ENCODE measurements at regions not wholly inside any gene's neighbourhood (a gene's known extent, or its start where the extent isn't known, plus 50 kb on each side); places are given as distances from the start of the nearest gene placed in this dataset.

GRCh38 chr6:120994573-120994967 is 339.7 kb downstream of the TBC1D32 start:
- Histone ChIP-seq H3K27me3 (no peaks in the 10 kb centered on the region), H3K4me1 (no peaks in the 10 kb centered on the region), H3K36me3 (no peaks in the 10 kb centered on the region), H3K9me3 (no peaks in the 10 kb centered on the region), H3K27ac (no peak overlapping the region), H3K4me3 (no peak overlapping the region)
- TF ChIP-seq, protein P1, sequence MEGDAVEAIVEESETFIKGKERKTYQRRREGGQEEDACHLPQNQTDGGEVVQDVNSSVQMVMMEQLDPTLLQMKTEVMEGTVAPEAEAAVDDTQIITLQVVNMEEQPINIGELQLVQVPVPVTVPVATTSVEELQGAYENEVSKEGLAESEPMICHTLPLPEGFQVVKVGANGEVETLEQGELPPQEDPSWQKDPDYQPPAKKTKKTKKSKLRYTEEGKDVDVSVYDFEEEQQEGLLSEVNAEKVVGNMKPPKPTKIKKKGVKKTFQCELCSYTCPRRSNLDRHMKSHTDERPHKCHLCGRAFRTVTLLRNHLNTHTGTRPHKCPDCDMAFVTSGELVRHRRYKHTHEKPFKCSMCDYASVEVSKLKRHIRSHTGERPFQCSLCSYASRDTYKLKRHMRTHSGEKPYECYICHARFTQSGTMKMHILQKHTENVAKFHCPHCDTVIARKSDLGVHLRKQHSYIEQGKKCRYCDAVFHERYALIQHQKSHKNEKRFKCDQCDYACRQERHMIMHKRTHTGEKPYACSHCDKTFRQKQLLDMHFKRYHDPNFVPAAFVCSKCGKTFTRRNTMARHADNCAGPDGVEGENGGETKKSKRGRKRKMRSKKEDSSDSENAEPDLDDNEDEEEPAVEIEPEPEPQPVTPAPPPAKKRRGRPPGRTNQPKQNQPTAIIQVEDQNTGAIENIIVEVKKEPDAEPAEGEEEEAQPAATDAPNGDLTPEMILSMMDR (IDR thresholded peaks at IDR 0.05), result no peak
- no peak for ATAC-seq
- 79 to 80% methylated on average over 4 of the region's 4 CpGs for WGBS, 2 donors
- intact Hi-C loops (cut with DNase I), result no loop called here
- FAIRE-seq, result no peak
- DNase-seq, result no peak

GRCh38 chr6:120993929-120994572 is 340.2 kb downstream of the TBC1D32 start:
- H3K36me3 ChIP-seq, result no peaks in the 10 kb centered on the region
- no peak overlapping the region for H3K27ac ChIP-seq
- H3K4me1 ChIP-seq, result no peaks in the 10 kb centered on the region
- TF ChIP-seq, protein P1 (IDR thresholded peaks at IDR 0.05), result no peak
- FAIRE-seq, result no peak
- no peak for DNase-seq
- no peaks in the 10 kb centered on the region for H3K27me3 ChIP-seq
- ATAC-seq, result no peak
- intact Hi-C loops (cut with DNase I), result no loop called here
- H3K4me3 ChIP-seq, result no peak overlapping the region
- WGBS, 2 donors, result 75 to 77% methylated on average over 2 of the region's 2 CpGs
- no peaks in the 10 kb centered on the region for H3K9me3 ChIP-seq

DNA sequence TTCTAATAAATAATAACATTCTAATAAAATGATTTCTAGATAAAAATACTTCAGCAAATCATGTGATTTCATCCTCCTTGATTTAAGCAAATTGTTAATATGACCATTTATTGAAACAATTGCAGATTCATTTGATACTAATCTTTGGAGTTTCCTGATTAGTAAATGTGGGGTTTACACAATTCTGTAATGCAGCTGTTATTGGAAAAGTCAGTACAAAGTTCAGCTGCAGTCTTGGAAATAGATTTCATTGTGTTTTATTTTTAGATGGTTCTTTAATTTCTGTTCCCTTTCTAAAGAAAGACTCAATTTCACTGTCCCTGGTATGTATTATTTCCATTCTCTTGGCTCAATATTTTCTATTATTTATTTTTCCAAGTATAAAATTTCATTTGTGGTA is 342.0 kb downstream of the TBC1D32 start:
- H3K4me1 ChIP-seq, result no peaks in the 10 kb centered on the region
- H3K9me3 ChIP-seq, result no peaks in the 10 kb centered on the region
- DNase-seq (no peak), FAIRE-seq (no peak), ATAC-seq (no peak)
- H3K27me3 ChIP-seq, result no peaks in the 10 kb centered on the region
- TF ChIP-seq, protein P1 (IDR thresholded peaks at IDR 0.05), result no peak
- no peaks in the 10 kb centered on the region for H3K36me3 ChIP-seq
- H3K27ac ChIP-seq, result no peak overlapping the region
- H3K4me3 ChIP-seq, result no peak overlapping the region
- intact Hi-C loops (cut with DNase I), result no loop called here

GRCh38 chr6:120990866-120991265 is 343.4 kb downstream of the TBC1D32 start:
- H3K27ac ChIP-seq, result no peak overlapping the region
- no peaks in the 10 kb centered on the region for H3K9me3 ChIP-seq
- ATAC-seq (no peak), FAIRE-seq (no peak), DNase-seq (no peak)
- intact Hi-C loops (cut with DNase I), result no loop called here
- no peaks in the 10 kb centered on the region for H3K36me3 ChIP-seq
- H3K4me3 ChIP-seq, result no peak overlapping the region
- H3K4me1 ChIP-seq, result no peaks in the 10 kb centered on the region
- H3K27me3 ChIP-seq, result no peaks in the 10 kb centered on the region
- 84 to 92% methylated on average over 5 of the region's 5 CpGs for WGBS, 2 donors
- TF ChIP-seq, protein P1 (IDR thresholded peaks at IDR 0.05), result no peak

DNA sequence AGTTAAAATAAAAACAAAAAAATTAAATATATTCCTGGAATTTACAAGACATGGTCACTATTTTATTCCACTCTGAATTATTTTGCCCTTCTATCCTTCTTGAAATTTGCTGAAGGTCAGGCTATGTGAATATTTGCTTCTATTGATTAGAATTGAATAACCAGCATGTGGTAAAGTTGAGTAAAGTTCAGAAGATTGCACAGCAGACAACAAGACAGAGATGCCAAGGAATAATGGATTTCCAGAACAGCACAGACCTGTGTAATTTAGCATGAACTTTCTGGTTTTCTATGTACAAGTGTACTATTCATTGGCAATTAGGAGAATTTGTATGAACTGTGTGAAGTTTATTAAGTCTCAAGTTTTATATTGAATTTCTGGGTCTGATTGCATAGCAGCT is 352.4 kb downstream of the TBC1D32 start:
- TF ChIP-seq, protein P1 (IDR thresholded peaks at IDR 0.05), result no peak
- Histone ChIP-seq H3K9me3 (no peaks in the 10 kb centered on the region), H3K4me3 (no peak overlapping the region), H3K27ac (no peak overlapping the region), H3K36me3 (no peaks in the 10 kb centered on the region), H3K4me1 (no peaks in the 10 kb centered on the region), H3K27me3 (no peaks in the 10 kb centered on the region)
- intact Hi-C loops (cut with DNase I), result no loop called here
- DNase-seq, result no peak
- ATAC-seq, result no peak
- FAIRE-seq, result no peak
